A204.1 (cell line): ENCODE measurements at regions not wholly inside any gene's neighbourhood (a gene's known extent, or its start where the extent isn't known, plus 50 kb on each side); places are given as distances from the start of the nearest gene placed in this dataset.
A peak's percentile ranks its signal among the peaks of the same experiment; 100 is the strongest.

Source experiments
- FAIRE-seq: peaks from 2 replicates; lab custom pipeline; 2012; peaks lifted over from hg19 to GRCh38; lab: Jason Lieb, UNC

DNA sequence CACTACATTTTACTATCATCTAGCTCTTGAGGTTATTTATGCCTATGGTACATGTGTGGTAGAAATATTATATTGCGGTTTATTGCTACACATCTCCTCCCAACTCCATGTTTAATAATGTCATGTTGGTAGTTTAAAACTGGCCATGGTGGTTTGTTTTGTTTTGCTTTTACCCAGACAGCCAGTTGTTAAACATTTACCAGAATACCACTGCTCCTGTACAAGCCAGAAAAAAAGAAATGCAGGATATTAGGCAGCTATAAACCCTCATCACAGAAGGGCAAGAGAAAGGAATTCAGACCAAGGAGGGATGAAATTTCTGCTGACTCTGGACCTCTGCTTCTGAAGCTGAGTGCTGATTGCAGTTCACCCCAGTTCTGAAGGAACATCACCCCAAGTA is 451.8 kb upstream of the IL12A start:
- no peak for FAIRE-seq

DNA sequence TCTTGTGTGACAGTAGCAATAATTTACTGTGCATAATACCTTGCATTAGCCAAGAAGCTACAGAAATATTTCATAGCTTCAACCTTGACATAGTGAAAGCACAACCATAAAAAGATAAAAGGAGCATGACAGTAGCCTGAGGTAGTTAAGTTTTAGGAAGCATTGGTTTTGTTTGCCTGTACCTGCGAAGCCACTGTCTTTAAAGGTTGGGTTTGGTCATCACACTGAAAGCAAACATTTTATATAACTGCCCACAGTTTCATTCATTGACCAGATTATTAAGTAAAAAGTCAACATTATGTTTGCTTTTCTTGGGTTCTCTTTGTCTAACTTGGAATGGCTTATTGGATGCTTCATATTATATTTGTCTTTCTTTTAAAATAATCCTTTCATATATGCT is 450.1 kb upstream of the IL12A start:
- FAIRE-seq: no peak

DNA sequence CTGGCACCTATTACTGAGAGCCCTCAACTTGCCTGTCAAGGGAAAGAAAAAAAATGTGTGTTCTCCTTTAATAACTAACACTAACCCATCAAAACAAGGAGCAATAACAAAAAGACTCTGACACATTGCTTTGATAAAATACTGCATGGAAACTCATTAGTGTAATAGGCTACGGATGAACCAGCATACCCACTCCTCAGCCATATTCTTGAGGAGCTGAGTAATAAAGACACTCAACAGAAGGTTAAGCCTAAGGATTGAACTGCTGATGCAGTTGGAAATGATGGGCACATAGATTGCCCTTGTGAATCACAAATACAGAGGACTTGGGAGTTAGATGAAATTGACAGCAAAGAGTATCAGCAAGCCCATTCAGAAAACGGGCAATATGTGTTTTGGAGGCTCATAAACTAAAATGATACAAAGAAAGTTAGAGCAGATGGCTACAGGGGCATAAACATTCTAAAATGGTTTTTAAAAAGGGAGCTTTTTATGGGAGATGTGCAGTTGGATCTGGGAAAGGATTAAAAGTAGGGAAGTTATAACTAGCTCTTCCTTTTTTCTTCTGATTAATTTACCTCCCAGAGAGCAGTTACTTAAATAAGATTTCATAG is 447.6 kb upstream of the IL12A start:
- no peak for FAIRE-seq

DNA sequence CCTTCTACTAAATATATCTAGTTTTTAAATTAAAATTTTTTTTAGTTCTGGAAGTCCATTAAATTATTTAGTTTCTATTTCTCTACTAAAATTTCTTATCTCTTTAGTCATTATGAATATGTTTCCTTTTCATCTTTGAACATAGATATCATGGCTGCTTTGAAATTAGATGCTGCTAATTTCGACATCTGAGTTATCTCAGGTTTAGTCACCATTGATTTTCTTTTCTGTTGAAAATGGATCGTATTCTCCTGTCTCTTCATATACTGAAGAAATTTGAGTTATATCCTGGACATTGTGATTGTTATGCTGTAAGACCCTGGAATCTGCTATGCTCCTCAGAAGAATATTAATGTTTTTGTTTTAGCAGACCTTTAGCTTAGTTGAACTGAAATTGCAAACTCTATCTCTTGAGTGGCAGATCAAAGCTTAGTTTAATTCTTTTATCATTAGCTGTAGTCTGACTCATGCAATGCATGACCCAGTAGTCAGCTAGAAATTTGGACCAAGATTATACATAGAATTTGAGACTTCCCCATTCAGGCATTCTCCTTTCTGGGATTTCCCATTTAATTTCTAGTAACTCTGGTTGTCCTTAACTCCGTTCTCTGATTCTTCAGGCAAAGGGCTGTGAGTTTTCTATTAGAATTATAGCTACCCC is 439.8 kb upstream of the IL12A start:
- no peak for FAIRE-seq

DNA sequence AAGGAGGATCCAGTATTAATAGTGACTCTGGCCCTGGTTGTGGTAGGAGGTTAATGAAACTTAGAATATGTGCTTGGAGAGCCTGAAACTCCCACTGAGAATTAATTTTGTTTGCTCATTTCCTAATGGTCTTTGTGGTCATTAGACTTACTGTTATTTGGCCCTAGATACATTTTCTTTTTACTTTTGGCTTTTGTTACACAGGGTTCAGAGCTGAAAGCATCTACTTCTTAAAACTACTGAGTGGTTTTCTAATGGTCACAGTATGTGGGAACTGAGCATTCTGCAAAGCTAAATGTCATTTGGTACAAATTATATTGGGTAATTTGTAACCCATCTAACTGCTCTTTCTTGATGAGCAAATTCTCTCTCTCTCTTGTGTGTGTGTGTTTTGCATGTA is 433.4 kb upstream of the IL12A start:
- no peak for FAIRE-seq

DNA sequence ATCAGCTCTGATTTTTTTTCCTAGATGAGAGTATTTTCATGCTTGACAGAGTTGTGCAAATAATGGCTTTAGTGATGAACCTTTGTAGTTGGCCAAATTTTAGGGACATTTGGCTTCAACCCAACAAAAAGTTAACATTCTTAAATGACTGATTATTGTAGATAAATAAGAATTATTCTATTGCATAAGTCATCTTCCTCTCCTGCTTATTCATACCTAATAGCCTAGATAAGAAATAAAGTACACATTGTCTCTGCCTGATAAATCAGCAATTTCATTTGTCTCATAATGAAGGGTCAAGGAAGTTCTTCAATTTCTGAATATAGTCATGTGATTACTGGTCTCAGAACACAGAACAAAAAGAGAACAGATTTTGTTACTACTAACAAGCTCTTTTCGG is 428.9 kb upstream of the IL12A start:
- no peak for FAIRE-seq

DNA sequence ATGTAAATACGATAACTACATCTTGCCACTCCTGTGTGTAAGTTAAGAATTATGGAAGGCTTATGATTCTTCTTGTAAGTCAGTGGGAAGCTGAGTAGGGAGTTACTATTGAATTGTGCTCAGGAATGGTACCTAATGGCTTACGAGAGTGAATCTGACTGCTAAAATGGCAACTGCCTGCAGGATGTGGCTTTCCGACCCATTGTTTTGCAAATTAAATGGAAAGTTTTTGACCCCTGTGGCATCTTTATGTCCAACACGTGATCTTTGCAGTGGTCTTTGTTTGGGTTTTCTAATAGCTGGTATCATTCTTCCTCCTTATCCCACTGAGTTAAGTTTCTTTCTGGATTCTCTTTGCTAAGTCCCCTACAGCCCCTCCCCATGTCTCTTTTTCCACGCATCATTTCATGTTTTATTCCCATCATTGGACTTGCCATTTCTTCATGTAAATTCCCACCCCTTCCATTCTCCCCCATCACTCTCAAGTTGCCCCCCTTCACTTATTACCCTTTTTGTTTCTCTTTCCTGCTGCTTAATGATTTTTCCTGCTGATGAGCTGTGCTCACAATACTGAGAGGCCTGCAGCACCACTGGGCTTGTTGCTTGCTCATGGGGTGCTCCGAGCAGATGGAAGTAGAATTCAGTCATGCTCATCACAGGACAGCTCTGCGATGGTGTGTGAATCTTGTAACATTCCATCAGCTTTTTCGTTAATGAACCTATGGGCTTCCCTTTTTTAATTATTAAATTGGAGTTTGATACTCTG is 428.2 kb upstream of the IL12A start:
- FAIRE-seq: no peak

DNA sequence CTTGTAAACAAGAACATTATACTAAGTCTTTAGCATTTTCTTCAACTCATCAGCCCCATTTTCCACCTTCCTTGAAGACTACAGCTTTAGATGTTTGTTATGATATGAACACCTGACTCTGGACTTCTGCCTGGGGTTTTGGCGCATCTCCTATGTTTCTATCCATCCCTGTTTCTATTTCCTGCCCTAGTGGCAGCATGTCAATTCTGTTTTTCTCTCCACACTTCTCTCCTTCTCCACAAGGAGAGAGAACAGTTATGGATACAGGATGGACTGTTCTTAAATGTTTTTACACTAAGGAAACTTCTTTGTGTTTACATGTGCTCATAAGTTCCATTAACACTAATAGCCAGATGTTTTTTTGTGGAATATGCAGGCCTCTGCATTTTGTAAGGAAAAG is 423.3 kb upstream of the IL12A start:
- no peak for FAIRE-seq

DNA sequence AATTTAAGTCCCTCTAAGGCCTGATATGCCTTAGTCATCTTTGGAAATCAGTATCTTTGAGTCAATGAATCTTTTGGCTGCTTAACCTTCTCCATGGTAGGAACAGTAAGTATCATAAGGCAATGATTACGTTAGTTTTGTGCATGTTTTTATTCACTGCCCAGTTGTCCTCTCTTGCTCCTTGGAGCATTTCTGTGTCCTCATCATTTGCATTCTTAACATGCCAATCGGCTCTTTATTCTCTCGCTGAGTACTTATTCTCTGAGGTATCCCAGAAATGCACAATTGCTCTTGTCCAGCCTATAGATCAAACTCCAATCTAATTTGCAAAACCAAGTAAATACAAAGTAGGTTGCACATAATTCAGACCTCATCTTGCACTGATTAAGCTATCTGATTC is 405.0 kb upstream of the IL12A start:
- FAIRE-seq: no peak

DNA sequence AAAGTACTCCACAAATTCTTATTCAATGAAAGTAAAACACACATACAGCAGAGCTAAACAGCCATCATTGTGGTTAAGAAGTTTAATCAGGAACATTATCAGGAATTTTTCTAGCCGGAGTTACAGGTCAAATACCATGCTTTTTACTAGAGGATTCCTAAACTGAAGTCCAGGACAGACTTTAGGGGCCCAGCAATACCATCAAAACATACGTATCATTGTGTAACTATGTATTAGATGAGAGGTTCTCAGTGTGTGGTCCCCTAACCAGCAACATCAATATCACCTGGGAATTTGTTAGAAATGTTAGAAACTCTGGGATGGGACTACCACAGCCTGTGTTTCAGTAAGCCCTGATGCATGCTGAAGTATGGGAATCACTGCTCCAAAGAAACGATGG is 404.2 kb upstream of the IL12A start:
- FAIRE-seq: no peak

DNA sequence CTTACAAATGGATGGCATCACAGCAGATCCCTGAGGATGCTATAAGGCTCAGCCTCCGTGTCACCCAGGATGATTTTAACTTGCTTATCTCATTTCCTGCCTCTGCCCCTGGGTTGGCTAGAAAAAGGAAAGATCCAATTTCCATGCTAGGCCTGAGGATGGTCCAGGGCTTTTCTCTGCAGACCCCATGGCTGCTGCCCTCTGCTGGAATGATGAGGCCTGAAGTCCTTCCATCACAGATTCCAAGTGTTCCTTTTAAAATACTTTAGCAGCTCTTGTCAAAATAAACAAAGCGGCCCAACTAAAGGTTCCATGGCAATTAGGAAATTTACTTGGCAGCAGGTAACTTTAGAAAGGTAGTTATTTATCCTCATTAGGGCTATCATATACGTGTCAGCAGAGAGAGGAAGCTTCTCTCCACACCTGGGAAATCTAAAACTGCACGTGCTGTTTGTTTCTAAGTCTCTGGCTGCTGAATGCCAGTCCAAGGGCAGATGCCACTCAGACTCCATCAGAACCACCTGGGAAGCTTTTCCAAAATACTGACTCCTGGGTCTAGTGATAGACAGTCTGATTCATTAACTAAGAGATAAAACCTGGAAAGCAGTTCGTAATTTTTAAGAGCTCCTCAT is 401.9 kb upstream of the IL12A start:
- FAIRE-seq: no peak

DNA sequence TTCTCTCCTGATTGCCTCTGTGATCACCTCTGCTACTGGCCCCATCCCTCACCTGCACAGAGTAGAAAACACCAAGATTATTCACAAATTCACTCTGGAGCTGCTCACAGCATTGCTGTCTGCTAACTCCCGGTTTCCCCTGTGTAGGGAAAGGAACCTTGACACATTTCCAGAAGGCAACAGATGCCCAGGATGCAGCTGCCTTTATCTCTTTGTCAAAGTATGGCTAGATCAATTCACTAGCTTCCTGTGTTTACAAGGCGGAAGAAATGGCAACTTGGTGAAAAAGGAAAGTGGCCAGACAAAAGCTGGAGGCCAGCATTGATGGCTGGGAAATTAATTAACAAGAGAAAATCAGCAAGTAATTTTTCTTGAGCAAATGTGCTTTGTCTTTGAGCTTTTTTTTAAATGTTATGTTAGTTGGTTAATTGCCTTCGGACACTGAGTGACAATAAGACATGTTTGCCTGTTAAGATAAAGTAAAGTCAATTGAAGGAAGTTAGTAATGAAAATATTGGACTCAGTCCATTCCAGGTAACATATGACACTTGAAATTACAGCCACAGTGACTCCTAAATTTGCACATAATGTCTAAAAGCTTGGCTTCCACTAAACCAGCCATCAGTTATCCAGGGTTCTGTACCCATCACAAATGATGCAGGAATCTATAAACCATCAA is 394.6 kb upstream of the IL12A start:
- no peak for FAIRE-seq

DNA sequence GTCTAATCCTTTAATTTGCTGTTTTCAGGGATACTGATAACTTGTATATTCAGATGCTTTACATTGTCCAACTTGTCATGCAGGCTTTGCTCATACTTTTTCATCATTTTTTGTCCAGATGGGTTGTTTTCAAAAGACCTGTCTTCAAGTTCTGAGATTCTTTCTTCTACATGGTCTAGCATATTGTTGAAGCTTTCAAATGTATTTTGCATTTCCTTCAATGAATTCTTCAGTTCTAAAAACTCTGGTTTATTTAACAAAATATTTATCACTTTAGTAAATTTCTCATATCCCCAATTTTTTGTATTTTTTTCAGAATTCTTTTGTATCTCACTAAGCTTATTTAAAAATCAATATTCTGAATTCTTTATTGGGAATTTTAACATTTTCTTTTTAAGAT is 388.3 kb upstream of the IL12A start:
- peak; percentile 51 for FAIRE-seq

DNA sequence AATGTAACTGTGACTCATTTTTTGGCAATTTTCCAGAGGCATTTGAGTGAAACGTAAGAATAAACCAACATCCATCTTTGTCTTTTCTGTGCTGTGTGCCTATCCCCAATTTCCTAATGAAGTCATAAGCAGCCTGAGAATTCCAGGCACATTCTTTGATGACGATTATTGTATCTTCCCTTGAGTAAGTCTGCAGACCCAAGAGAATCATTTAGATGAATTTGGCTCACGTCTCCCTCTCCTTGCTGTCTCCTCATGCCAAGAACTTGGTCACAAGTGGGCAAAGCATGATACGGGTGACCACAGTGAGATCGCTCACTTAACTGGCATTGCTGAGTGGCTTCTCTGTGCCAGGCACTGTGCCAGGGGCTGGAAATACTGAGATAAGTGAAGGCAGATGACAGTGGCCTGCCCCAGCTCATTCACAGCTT is 384.5 kb upstream of the IL12A start:
- no peak for FAIRE-seq

DNA sequence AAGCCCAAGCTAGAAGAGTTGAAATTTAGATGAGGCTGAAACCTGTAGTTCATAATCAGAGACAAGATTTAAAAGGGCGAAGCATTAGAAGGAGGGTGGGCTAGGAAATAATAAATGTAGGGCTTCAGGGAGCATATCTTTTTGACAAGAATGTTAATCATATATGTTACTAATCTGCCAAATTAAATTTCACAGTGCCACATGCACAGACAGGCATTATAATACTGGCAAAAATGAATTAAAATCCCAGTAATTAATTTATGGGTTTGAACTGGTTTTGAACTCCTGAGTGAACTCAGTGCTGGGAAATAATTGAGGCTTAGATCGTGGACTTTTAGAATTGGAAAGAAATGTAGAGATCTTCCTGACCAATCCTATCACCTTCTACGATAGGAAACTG is 383.5 kb upstream of the IL12A start:
- no peak for FAIRE-seq

DNA sequence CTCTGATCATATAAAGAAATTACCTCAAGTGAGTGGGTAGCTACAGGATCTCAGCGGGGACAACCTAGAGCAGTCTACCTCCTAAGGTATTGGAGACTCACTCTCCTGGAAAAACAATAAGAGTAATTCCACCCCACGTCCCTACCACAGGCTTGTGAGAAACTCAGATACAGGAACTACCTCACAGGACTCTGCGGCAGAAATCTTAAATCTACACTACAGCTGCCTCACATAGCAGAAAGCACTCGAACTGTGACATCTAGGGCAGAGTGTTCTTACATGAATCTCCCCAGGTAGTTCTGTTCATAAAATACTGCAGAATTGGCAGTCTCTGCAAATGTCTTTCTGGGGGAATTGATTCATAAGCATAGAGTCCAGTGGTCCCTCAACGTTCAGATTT is 382.9 kb upstream of the IL12A start:
- FAIRE-seq: no peak

DNA sequence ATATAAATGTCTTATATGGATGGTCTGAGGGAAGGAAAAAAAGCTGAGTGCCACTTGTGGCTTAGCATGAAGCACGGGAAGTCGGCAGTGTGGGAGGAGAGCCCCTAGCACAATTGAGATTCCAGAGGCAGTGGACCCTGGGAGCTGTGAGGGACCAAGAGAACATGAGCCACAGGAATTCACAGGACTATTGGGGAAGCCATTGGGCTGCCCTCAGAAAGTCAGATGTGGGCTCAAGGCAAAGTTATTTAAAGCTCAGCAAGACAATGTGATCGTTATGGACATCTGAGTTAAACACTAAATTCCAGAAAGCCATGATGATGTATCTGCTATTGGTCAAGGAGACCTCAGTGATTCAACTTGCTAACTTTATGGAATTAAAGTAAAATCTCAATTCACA is 380.8 kb upstream of the IL12A start:
- no peak for FAIRE-seq

DNA sequence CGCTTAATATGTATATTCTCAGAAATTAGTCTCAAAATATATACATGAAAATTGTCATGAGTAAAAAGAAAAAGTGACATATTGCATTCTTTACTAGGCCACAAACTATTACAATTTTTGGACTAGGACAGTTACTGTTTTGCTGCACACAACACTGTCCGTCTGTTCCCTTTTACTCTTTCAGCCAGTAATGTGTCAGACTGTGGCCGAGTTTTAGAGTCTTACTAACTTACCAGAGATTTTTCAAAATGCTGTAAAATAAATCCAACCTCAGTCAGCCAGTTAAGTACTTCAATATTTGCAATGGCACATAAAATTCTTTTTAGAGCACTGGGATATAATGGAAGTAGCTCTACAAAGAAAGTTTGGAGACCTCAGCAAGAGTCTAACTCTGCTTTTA is 380.3 kb upstream of the IL12A start:
- no peak for FAIRE-seq

DNA sequence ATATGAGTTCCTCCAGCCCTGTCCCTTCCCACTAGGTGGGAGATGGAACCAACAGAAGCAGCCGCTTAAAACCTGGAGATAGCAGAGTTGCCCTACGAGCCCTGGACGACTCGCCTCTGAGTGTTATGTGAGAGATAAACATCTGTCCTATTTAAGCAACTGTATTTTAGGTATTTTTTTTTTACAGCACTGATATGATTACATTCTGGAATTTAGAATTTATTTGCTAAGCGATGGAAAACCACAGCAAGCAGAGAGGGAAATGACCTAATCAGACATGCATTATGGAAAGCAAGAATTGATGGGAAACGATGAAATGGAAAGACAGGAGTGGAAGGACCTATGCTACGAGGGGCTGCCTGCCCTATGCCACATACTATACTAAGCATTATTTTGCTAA is 379.0 kb upstream of the IL12A start:
- FAIRE-seq: no peak

DNA sequence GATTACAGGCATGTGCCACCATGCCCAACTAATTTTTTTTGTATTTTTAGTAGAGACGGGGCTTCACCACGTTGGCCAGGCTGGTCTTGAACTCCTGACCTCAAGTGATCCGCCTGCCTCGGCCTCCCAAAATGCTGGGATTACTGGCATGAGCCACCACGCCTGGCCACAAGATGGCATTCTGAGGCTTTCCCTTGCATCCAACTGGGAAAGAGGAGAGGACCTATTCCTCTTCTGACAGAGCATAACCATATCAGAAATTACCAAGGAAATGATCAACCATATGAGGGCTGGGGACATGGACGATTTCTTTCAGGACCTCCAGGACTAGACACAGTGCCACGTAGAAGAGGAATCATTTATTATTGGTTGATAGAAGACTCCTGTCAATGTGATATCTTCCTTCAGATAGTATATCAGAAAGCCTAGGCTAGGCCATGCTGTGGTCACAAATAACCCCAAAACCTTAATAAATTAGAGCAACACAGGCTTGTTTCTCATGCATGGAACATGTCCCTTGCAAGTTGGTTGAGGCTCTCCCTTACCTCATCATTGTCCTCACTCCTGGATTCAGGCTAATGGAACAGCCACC is 372.3 kb upstream of the IL12A start:
- FAIRE-seq: no peak

DNA sequence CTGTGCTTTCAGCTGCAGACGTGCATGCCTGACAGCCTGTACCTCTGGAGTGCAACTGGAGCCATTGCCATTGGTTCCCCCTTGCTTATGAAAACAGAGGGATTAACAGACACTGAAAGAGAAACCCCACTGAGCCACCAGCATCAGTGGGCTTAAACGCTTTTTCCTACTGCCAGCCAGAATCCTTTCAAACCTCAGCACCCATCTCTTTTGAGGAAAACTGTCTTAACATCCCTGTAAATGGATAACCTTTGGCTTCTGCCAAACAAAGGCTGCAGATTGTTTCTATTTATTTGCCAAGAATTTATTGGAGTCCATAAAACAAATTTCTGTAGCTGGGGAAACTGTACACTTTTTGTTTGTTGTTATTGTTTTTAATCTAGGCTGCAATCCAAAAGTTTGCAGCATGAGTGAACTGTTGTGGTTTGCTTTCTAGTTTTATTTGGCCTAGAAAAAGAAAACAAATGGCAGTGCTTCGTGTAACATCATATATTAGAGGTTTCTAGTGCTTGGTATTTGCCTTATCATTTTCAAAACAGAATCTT is 369.2 kb upstream of the IL12A start:
- no peak for FAIRE-seq

DNA sequence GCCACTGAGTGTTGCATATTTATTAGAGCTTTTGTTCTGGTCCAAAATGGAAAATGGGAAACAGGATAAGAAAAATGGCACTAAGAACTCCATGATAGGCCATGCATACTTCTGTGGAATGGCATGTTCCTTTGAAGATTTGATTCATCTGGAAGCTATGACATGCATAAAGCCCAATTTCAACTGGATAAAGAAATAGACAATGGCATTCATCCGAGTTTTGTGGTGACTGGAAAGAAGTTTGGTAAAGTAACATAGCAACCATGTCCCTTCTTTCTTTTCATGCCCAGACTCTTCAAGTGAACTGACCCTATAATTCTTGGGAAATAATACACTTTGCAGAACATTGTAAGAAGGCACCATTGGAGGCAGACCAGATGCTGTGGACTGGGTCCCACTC is 368.4 kb upstream of the IL12A start:
- no peak for FAIRE-seq
